Activated naive CD8-positive, alpha-beta T cell treated with anti-CD3 and anti-CD28 coated beads for 36 hours (primary cell): ENCODE measurements at regions not wholly inside any gene's neighbourhood (a gene's known extent, or its start where the extent isn't known, plus 50 kb on each side); places are given as distances from the start of the nearest gene placed in this dataset.

Experiments
- DNase-seq: peaks from one replicate; pipeline ENCODE4 v3.0.0; 2021
- H3K27ac Mint-ChIP-seq: one replicate; pipeline ENCODE4 v1.8.0; 2022; ENCODE audit warnings: mild to moderate bottlenecking, moderate library complexity, mixed read lengths
- H3K27me3 Mint-ChIP-seq: one replicate; pipeline ENCODE4 v1.8.0; 2022; ENCODE audit warnings: mild to moderate bottlenecking, mixed read lengths
- H3K36me3 Mint-ChIP-seq: one replicate; pipeline ENCODE4 v1.8.0; 2021; ENCODE audit warnings: mild to moderate bottlenecking, mixed read lengths
- H3K4me1 Mint-ChIP-seq: one replicate; pipeline ENCODE4 v1.8.0; 2021; ENCODE audit warnings: mixed read lengths
- H3K4me3 Mint-ChIP-seq: one replicate; pipeline ENCODE4 v1.8.0; 2022; ENCODE audit warnings: mild to moderate bottlenecking, moderate library complexity, mixed read lengths
- H3K9me3 Mint-ChIP-seq: one replicate; pipeline ENCODE4 v1.8.0; 2022; ENCODE audit warnings: mixed read lengths

DNA sequence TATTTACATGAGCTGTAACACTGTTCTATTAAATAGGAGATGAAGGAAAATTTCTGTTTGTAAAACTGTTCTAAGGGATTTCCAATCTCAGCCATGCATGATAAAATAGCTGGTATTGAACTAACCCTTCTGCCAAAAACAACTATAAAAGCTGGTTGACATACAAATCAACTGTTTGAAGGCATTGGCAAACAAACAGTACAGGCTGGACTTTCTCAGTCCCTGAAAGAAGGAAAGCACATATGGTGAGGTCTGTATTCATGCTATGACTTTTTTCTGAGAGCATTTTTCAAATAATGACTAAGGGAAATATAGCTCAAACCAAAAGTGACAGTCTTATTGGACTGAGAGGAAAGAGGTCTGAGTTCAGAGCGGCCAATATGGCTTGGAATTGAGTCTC is 117.0 kb upstream of the CCDC54 start:
- H3K27me3 Mint-ChIP-seq, result peaks cover 12% of the 10 kb centered on the region
- H3K9me3 Mint-ChIP-seq, result no peaks in the 10 kb centered on the region
- no peak overlapping the region for H3K27ac Mint-ChIP-seq

DNA sequence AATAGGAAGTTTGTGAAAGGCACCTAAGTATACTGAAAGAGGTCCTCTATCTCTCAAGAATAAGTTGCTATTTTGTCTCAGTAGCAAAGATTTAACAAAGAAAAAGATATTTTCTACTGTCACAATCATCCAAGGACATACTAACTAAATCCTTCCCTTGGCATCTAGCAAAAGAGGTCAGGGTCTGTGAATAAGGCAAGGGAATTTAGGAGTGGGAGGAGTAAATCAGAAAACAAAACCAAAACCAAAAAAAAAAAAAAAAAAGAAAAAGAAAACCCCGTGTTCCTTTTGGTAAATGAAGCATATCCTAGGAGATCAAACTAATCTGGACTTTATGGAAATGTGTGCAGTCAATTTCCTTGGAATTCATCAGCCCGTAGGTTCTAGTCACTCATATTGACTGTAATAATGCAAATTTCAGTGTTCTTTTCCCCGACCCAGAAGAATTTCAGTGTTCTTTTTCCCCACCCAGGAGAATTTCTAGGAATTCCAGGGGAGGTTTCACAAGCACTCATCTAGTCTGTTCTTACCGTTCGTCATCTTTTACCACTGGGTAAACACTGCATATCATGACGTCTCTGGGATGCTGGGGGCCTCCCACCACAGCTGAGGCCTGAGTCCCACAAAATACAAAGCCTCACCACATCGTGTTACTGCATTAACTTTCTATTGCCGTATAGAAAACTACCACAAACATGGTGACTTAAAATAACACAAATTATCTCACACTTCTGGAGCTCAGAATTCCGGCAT is 113.8 kb upstream of the CCDC54 start:
- Mint-ChIP-seq H3K36me3 (no peaks in the 10 kb centered on the region), H3K4me1 (no peaks in the 10 kb centered on the region), H3K9me3 (no peaks in the 10 kb centered on the region), H3K27ac (no peak overlapping the region), H3K4me3 (no peak overlapping the region), H3K27me3 (peaks cover 7% of the 10 kb centered on the region)
- DNase-seq, result no peak

More for the DNA sequence above, 117.0 kb upstream of the CCDC54 start:
- no peaks in the 10 kb centered on the region for H3K4me1 Mint-ChIP-seq
- H3K36me3 Mint-ChIP-seq, result no peaks in the 10 kb centered on the region
- H3K4me3 Mint-ChIP-seq, result no peak overlapping the region
- DNase-seq, result no peak

GRCh38 chr3:107264888-107265287 is 112.4 kb upstream of the CCDC54 start:
- Mint-ChIP-seq H3K4me3 (no peak overlapping the region), H3K27ac (no peak overlapping the region), H3K27me3 (peaks cover 3% of the 10 kb centered on the region), H3K36me3 (no peaks in the 10 kb centered on the region), H3K9me3 (no peaks in the 10 kb centered on the region), H3K4me1 (no peaks in the 10 kb centered on the region)
- DNase-seq, result no peak

- no peak overlapping the region for H3K4me3 Mint-ChIP-seq
- H3K27ac Mint-ChIP-seq, result no peak overlapping the region
- no peak for DNase-seq
- H3K9me3 Mint-ChIP-seq, result no peaks in the 10 kb centered on the region
- H3K36me3 Mint-ChIP-seq, result no peaks in the 10 kb centered on the region
- H3K4me1 Mint-ChIP-seq, result no peaks in the 10 kb centered on the region
- H3K27me3 Mint-ChIP-seq, result peaks cover 6% of the 10 kb centered on the region
Measured at GRCh38 chr3:107265526-107265925, 111.7 kb upstream of the CCDC54 start.

- DNase-seq, result no peak
- Mint-ChIP-seq H3K27ac (no peak overlapping the region), H3K36me3 (no peaks in the 10 kb centered on the region), H3K4me3 (no peak overlapping the region), H3K27me3 (peaks cover 19% of the 10 kb centered on the region), H3K9me3 (no peaks in the 10 kb centered on the region), H3K4me1 (peaks cover 2% of the 10 kb centered on the region)
Measured at GRCh38 chr3:107268469-107268868, 108.8 kb upstream of the CCDC54 start.

DNA sequence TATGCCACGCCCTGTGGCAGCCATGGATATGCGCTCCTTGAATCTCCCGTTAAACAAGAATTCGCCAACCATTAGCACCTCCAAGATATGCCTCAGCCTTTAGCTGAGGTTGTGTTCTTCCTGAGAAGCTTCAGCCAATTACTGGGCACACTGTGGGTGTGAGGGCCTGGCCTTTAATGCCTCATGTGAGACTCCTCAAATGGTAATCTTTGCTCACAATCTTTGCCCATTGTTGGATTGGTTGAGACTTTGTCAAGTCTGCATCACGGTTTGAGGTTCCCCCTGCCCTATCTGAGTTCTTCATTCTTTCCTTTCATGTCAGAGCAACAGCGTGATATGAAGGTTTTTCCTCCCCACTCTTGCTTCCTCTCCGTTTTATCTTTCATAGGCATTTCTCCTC is 108.1 kb upstream of the CCDC54 start:
- Mint-ChIP-seq H3K27me3 (peaks cover 19% of the 10 kb centered on the region), H3K36me3 (no peaks in the 10 kb centered on the region), H3K9me3 (no peaks in the 10 kb centered on the region), H3K4me3 (no peak overlapping the region), H3K27ac (no peak overlapping the region), H3K4me1 (peaks cover 2% of the 10 kb centered on the region)
- no peak for DNase-seq

GRCh38 chr3:107271787-107272387 is 105.4 kb upstream of the CCDC54 start:
- no peak overlapping the region for H3K27ac Mint-ChIP-seq
- peaks cover 2% of the 10 kb centered on the region for H3K4me1 Mint-ChIP-seq
- DNase-seq, result no peak

GRCh38 chr3:107272471-107272870 is 104.8 kb upstream of the CCDC54 start:
- Mint-ChIP-seq H3K9me3 (no peaks in the 10 kb centered on the region), H3K4me3 (no peak overlapping the region), H3K4me1 (peaks cover 2% of the 10 kb centered on the region), H3K27ac (no peak overlapping the region), H3K36me3 (no peaks in the 10 kb centered on the region), H3K27me3 (peaks cover 28% of the 10 kb centered on the region)
- DNase-seq, result no peak

More at GRCh38 chr3:107271787-107272387, 105.4 kb upstream of the CCDC54 start:
- Mint-ChIP-seq H3K36me3 (no peaks in the 10 kb centered on the region), H3K4me3 (no peak overlapping the region), H3K27me3 (peaks cover 26% of the 10 kb centered on the region), H3K9me3 (no peaks in the 10 kb centered on the region)

- Mint-ChIP-seq H3K27ac (no peak overlapping the region), H3K9me3 (no peaks in the 10 kb centered on the region), H3K27me3 (peaks cover 28% of the 10 kb centered on the region), H3K36me3 (no peaks in the 10 kb centered on the region), H3K4me3 (no peak overlapping the region), H3K4me1 (peaks cover 2% of the 10 kb centered on the region)
- DNase-seq, result no peak
Measured at GRCh38 chr3:107272885-107273284, 104.4 kb upstream of the CCDC54 start.

GRCh38 chr3:107273771-107274170 is 103.5 kb upstream of the CCDC54 start:
- Mint-ChIP-seq H3K9me3 (no peaks in the 10 kb centered on the region), H3K27me3 (peaks cover 28% of the 10 kb centered on the region), H3K4me1 (peaks cover 2% of the 10 kb centered on the region), H3K27ac (no peak overlapping the region), H3K36me3 (no peaks in the 10 kb centered on the region), H3K4me3 (no peak overlapping the region)
- DNase-seq, result no peak

DNA sequence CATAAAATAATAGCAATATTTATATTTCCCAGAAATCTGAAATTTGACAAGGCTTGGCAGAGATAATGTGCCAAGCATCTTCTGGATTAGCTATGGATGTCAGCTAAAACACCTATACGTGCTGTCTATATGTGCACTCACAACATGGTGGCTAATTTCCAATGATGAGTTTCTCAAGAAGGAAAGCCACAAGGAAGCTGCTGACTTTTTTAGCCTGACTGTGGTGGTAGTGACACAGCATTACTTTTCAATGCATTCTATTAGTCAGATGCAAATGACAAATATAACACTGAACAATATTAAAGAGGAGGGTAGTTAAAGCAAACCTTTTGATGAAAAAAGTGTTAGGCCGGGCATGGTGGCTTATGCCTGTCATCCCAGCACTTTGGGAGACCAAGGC is 101.7 kb upstream of the CCDC54 start:
- H3K36me3 Mint-ChIP-seq, result no peaks in the 10 kb centered on the region
- H3K27me3 Mint-ChIP-seq, result peaks cover 25% of the 10 kb centered on the region
- no peak overlapping the region for H3K4me3 Mint-ChIP-seq
- no peak for DNase-seq
- H3K9me3 Mint-ChIP-seq, result no peaks in the 10 kb centered on the region
- no peak overlapping the region for H3K27ac Mint-ChIP-seq
- peaks cover 2% of the 10 kb centered on the region for H3K4me1 Mint-ChIP-seq

DNA sequence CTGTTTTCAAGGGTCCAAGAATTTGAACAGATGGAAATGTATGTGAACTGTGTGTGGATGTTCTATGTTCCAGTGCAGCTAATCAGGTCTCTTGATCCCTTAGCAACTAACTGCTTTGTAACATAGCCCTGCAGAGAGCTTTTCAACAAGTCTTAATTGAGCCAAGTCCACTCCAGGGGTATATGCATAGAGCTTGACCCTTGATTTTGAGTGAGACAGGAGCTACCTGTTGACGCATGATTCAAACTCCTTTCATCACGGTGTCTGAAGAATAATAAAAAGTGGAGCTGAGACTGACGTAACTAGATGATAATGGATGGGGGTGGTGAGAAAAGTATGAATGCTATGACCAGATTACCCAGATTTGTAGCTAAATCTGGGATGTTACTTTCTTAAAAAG is 93.3 kb upstream of the CCDC54 start:
- no peak for DNase-seq
- Mint-ChIP-seq H3K4me3 (no peak overlapping the region), H3K36me3 (no peaks in the 10 kb centered on the region), H3K27me3 (peaks cover 13% of the 10 kb centered on the region), H3K4me1 (no peaks in the 10 kb centered on the region), H3K9me3 (no peaks in the 10 kb centered on the region), H3K27ac (no peak overlapping the region)

DNA sequence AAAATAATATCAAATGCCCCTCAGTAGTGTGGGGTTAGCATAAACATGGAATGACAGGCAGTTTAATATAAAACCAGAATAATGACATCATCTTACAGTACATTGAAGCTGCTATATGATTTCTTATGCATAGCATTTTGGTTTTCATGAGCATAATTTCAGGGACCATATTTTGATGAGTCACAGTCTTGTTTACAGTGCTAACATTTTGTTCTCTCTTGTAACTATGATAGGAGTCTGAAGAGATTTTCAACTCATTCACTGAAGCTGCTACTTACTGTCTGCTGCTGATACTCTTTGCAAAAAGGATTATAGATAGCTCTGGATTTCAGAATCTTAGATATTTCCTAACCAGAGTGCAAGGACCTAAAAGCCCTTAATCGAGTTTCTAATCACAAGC is 92.6 kb upstream of the CCDC54 start:
- DNase-seq, result no peak
- no peak overlapping the region for H3K27ac Mint-ChIP-seq
- H3K36me3 Mint-ChIP-seq, result no peaks in the 10 kb centered on the region
- peaks cover 13% of the 10 kb centered on the region for H3K27me3 Mint-ChIP-seq
- no peaks in the 10 kb centered on the region for H3K9me3 Mint-ChIP-seq
- H3K4me3 Mint-ChIP-seq, result no peak overlapping the region
- H3K4me1 Mint-ChIP-seq, result no peaks in the 10 kb centered on the region

GRCh38 chr3:107285197-107285596 is 92.0 kb upstream of the CCDC54 start:
- no peaks in the 10 kb centered on the region for H3K4me1 Mint-ChIP-seq
- DNase-seq, result no peak
- H3K36me3 Mint-ChIP-seq, result no peaks in the 10 kb centered on the region
- no peak overlapping the region for H3K4me3 Mint-ChIP-seq
- H3K27ac Mint-ChIP-seq, result no peak overlapping the region
- H3K9me3 Mint-ChIP-seq, result peaks cover 2% of the 10 kb centered on the region
- H3K27me3 Mint-ChIP-seq, result peaks cover 13% of the 10 kb centered on the region

GRCh38 chr3:107289354-107289753 is 87.9 kb upstream of the CCDC54 start:
- peaks cover 3% of the 10 kb centered on the region for H3K9me3 Mint-ChIP-seq
- no peak overlapping the region for H3K27ac Mint-ChIP-seq
- peaks cover 7% of the 10 kb centered on the region for H3K27me3 Mint-ChIP-seq
- no peak for DNase-seq
- H3K4me1 Mint-ChIP-seq, result no peaks in the 10 kb centered on the region
- H3K36me3 Mint-ChIP-seq, result no peaks in the 10 kb centered on the region
- H3K4me3 Mint-ChIP-seq, result no peak overlapping the region

DNA sequence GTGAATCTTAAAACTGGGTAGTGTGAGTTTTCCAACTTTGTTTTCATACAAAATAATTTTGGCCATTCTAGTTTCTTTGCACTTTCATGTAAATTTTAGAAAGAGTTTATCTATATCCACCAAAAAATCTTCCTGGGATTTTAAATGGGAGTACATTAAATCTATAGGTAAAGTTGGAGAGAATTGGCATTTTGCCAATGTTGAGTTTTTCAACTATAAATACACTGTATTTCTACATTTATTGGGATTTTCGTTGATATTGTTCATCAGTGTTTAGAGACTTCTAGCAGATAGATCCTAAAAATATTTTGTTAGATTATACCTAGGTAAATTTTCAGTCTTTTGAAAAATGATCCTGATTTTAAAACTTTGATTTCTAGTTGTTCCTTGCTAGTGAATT is 83.1 kb upstream of the CCDC54 start:
- no peaks in the 10 kb centered on the region for H3K4me1 Mint-ChIP-seq
- peaks cover 8% of the 10 kb centered on the region for H3K9me3 Mint-ChIP-seq
- no peak overlapping the region for H3K27ac Mint-ChIP-seq
- H3K27me3 Mint-ChIP-seq, result no peaks in the 10 kb centered on the region
- no peak overlapping the region for H3K4me3 Mint-ChIP-seq
- DNase-seq, result no peak
- peaks cover 1% of the 10 kb centered on the region for H3K36me3 Mint-ChIP-seq
